ENCODE measurements at regions not wholly inside any gene's neighbourhood (a gene's known extent, or its start where the extent isn't known, plus 50 kb on each side); places are given as distances from the start of the nearest gene placed in this dataset.

GRCh38 chr4:132001542-132001941, 1147.6 kb upstream of the PCDH10 start:
- Histone ChIP-seq H3K36me3 (replicated peaks in 1 of 2; ENCODE audit: control insufficient read depth in 1 of 2, insufficient read depth in 2 of 2, low read length in 2 of 2) (no peaks in the 10 kb centered on the region), H3K4me1 (ENCODE audit: insufficient read depth, low read length) (no peaks in the 10 kb centered on the region), H3K9me3 (ENCODE audit: low read length) (no peaks in the 10 kb centered on the region), H3K27me3 (ENCODE audit: control insufficient read depth in 1 of 2, insufficient read depth in 2 of 2, low read length in 2 of 2) (no peaks in the 10 kb centered on the region), H2AFZ (ENCODE audit: low read length) (no peak overlapping the region), H3K79me2 (ENCODE audit: insufficient read depth, low read length) (no peaks in the 10 kb centered on the region), H3K9ac (ENCODE audit: insufficient read depth, low read depth, low read length) (no peak overlapping the region), H3K4me2 (ENCODE audit: low read depth, low read length) (no peak overlapping the region), H4K20me1 (ENCODE audit: insufficient read depth, low read length) (no peaks in the 10 kb centered on the region), H3K4me3 (replicated peaks in 1 of 3; ENCODE audit: insufficient read depth in 1 of 3, low read depth in 2 of 3, low read length in 3 of 3) (no peak overlapping the region), H3K27ac (ENCODE audit: extremely low read length, insufficient read depth, low read length) (no peak overlapping the region)
- intact Hi-C loops (cut with micrococcal nuclease; ENCODE audit: unreplicated experiment): no loop called here
- WGBS (ENCODE audit: low lambda C conversion rate): 2% methylated on average over 4 of the region's 4 CpGs
- FAIRE-seq: no peak
- ATAC-seq: no peak
- BruUV-seq (replicated peaks): no TSS peak
- TF ChIP-seq CREB1 (IDR thresholded peaks at IDR 0.05) (0 out of 2 replicates have a peak, but pooled peaks have one; percentile 30), CREB1 (CRISPR knock-in tag; IDR thresholded peaks at IDR 0.05) (no peak), YY1 (IDR thresholded peaks at IDR 0.05; ENCODE audit: insufficient read depth, insufficient replicate concordance, low read depth, low read length) (no peak)
- in situ Hi-C loops (cut with HindIII; ENCODE audit: extremely low pct_ligation_motif_present, low pct_unique_long_range_greater_than_20kb): no loop called here
- POLR2A ChIA-PET: no interaction called here
- no peak for DNase-seq (ENCODE audit: low spot score)
- CTCF ChIA-PET (ENCODE audit: low intra/inter-chr PET ratio, low total read pairs): no interaction called here

GRCh38 chr4:132003593-132003992, 1145.5 kb upstream of the PCDH10 start:
- Histone ChIP-seq H3K36me3 (replicated peaks in 1 of 2; ENCODE audit: control insufficient read depth in 1 of 2, insufficient read depth in 2 of 2, low read length in 2 of 2) (no peaks in the 10 kb centered on the region), H3K27ac (ENCODE audit: extremely low read length, insufficient read depth, low read length) (no peak overlapping the region), H3K79me2 (ENCODE audit: insufficient read depth, low read length) (no peaks in the 10 kb centered on the region), H3K4me3 (replicated peaks in 1 of 3; ENCODE audit: insufficient read depth in 1 of 3, low read depth in 2 of 3, low read length in 3 of 3) (no peak overlapping the region), H3K27me3 (ENCODE audit: control insufficient read depth in 1 of 2, insufficient read depth in 2 of 2, low read length in 2 of 2) (no peaks in the 10 kb centered on the region), H3K4me1 (ENCODE audit: insufficient read depth, low read length) (no peaks in the 10 kb centered on the region), H2AFZ (ENCODE audit: low read length) (no peak overlapping the region), H3K9me3 (ENCODE audit: low read length) (no peaks in the 10 kb centered on the region), H3K4me2 (ENCODE audit: low read depth, low read length) (no peak overlapping the region), H3K9ac (ENCODE audit: insufficient read depth, low read depth, low read length) (no peak overlapping the region), H4K20me1 (ENCODE audit: insufficient read depth, low read length) (no peaks in the 10 kb centered on the region)
- WGBS (ENCODE audit: low lambda C conversion rate): 0% methylated on average over 2 of the region's 2 CpGs
- TF ChIP-seq ATF6 (CRISPR knock-in tag; conservative IDR thresholded peaks at IDR 0.05): no peak
- no peak for TF ChIP-seq NFE2 (CRISPR knock-in tag; IDR thresholded peaks at IDR 0.05)
- in situ Hi-C loops (cut with HindIII; ENCODE audit: extremely low pct_ligation_motif_present, low pct_unique_long_range_greater_than_20kb): no loop called here
- DNase-seq (ENCODE audit: low spot score): no peak
- intact Hi-C loops (cut with micrococcal nuclease; ENCODE audit: unreplicated experiment): no loop called here
- ChIA-PET CTCF (ENCODE audit: low intra/inter-chr PET ratio, low total read pairs) (no interaction called here), POLR2A (no interaction called here)
- BruUV-seq (replicated peaks): no TSS peak
- FAIRE-seq: no peak
- ATAC-seq: no peak

All from HepG2 (cell line).